Activated naive CD4-positive, alpha-beta T cell treated with anti-CD3 and anti-CD28 coated beads for 36 hours (primary cell): ENCODE measurements at regions not wholly inside any gene's neighbourhood (a gene's known extent, or its start where the extent isn't known, plus 50 kb on each side); places are given as distances from the start of the nearest gene placed in this dataset. TPM values are rescaled to one million over a fixed set of nuclear protein-coding genes. Genes with fewer than 3 reads are reported as not detected.

Source experiments
- CTCF ChIA-PET: fragments of 350-600 bp; sonication (Branson Sonifier 250); formaldehyde crosslinking; loops from one replicate; lab custom pipeline; 2021; ENCODE audit warnings: antibody characterized with exemption; lab: Charles Lee
- DNase-seq: peaks from one replicate; pipeline ENCODE4 v3.0.0-alpha.2; 2020
- H3K27ac Mint-ChIP-seq: one replicate; pipeline ENCODE4 v1.8.0; 2021; ENCODE audit warnings: mild to moderate bottlenecking, mixed read lengths
- H3K27me3 Mint-ChIP-seq: one replicate; pipeline ENCODE4 v1.8.0; 2021; ENCODE audit warnings: low read depth, mixed read lengths
- H3K36me3 Mint-ChIP-seq: one replicate; pipeline ENCODE4 v1.8.0; 2021; ENCODE audit warnings: low read depth, mixed read lengths
- H3K4me1 Mint-ChIP-seq: one replicate; pipeline ENCODE4 v1.8.0; 2021; ENCODE audit warnings: low read depth, mixed read lengths
- H3K4me3 Mint-ChIP-seq: one replicate; pipeline ENCODE4 v1.8.0; 2021; ENCODE audit warnings: mild to moderate bottlenecking, moderate library complexity, mixed read lengths
- H3K9me3 Mint-ChIP-seq: one replicate; pipeline ENCODE4 v1.8.0; 2021; ENCODE audit warnings: mixed read lengths
- intact Hi-C: fragments of 100-400 bp; cut with micrococcal nuclease; formaldehyde crosslinking; loops from one replicate; pipeline ENCODE4 v1.15.1; 2023
- microRNA-seq: library from miRNA; unstranded; fragments of <30 nt; microRNA quantifications from one replicate; pipeline ENCODE4 v1.2.0, GENCODE V29; 2022; ENCODE audit warnings: borderline microRNAs expressed, borderline replicate concordance

DNA sequence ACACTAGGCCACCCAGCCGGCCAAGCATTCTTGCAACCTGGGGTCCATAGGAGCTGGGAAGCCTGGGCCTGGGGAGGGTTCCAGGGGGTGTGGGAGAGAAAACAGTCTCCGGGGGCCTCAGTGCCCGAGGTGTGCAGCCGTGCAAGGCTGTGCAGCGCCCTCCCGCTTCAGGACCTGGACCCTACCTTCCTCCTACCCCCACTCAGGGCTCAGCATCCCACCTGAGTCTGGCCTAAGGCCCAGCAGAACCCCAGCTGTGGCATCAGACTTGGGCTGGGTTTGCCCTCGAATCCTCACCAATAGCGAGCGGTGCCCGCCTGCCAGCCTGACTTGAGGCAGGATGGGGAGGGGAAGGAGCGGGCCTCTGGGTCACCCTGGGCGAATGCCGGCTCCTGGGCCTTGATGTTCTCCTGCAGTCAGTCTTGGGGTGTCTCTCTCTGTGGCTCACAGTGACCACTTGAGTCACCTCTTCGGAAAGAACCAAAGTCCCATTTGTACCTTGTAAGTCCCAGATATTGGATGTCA, 53.6 kb upstream of the PPARA start:
- Mint-ChIP-seq H3K4me3 (no peak overlapping the region), H3K36me3 (no peaks in the 10 kb centered on the region), H3K9me3 (no peaks in the 10 kb centered on the region), H3K4me1 (no peaks in the 10 kb centered on the region), H3K27ac (no peak overlapping the region), H3K27me3 (no peaks in the 10 kb centered on the region)
- CTCF ChIA-PET = no interaction called here
- intact Hi-C loops = no loop called here
- no peak for DNase-seq

DNA sequence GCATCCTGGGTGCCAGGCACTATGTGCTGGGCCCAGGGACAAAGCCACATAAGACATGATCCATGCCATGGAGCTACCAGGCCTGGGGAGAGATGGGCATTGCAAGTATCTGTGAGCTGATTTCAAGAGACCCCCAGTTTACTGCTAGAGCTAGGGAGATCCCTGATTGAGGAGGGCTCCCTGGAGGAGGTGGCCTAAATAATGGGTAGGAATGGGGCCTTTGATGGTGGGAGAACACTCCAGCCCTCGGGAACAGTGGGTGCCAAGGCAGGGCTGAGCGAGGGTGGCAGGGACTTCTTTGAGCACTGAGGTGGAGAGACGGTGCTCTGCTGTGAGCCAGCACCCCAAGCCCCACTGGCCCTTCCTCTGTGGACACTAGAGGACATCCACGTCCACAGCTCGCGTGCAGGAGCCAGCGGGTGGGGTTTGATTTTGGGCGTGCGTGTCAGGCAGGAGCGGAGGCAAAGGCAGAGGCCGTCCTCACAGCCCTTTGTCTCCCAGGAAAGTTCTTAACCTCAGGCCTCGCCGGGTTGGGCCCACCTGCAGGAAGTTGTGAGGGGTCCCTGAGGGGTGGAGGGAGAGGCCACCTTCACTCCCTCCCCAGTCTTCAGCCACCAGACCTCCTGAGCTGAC, 52.9 kb upstream of the PPARA start:
- CTCF ChIA-PET = no interaction called here
- intact Hi-C loops = no loop called here
- no peak overlapping the region for H3K4me3 Mint-ChIP-seq
- no peaks in the 10 kb centered on the region for H3K27me3 Mint-ChIP-seq
- no peaks in the 10 kb centered on the region for H3K9me3 Mint-ChIP-seq
- no peak for DNase-seq
- no peak overlapping the region for H3K27ac Mint-ChIP-seq
- no peaks in the 10 kb centered on the region for H3K4me1 Mint-ChIP-seq
- no peaks in the 10 kb centered on the region for H3K36me3 Mint-ChIP-seq

DNA sequence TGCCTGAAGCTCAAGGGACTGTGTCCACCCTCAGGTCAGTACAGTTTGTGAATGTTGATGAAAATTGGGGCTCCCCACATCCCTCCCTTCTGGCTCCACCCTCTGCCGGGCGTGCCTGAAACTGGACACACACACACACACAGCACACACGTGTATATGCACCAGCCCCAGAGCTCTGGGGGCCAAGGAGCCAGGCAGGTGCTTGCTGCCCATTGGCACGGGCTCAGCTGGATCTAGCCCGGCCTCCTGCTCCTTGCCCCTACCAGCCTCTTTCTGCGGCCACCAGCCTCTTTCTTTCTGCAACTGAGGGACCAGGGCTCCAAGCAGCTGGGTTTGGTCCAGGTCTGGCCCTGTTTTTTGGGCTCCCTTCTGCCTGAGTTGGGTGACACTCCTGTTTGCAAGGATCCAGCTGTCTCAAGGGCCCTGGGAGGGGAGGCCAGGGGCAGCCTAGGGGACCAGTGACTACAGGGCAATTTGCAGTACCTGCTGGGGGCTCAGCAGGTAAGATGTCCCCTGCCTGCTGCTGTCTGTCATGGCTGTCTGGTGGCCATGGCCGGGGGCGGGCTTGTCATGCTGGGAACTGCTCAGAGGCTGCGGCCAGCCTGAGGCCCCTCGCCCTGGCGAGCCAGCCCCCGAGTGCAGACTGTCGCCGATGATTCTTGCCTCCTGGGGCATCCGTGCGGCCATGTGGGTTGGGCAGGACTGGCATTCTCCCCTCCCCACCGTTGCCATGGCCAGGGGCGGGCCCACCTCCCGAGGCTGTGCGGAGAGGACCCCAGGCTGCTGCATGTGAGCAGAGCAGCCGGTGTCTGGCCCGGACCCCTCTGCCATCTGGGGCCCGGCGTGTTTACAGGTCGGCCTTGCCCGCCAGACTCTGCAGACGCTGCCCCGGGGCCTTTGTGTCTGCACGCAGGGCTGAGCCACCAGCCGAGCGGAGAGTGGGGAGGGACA, 51.5 kb upstream of the PPARA start:
- intact Hi-C loops = no loop called here
- Mint-ChIP-seq H3K9me3 (no peaks in the 10 kb centered on the region), H3K4me3 (no peak overlapping the region), H3K27ac (no peak overlapping the region), H3K4me1 (no peaks in the 10 kb centered on the region), H3K27me3 (no peaks in the 10 kb centered on the region), H3K36me3 (no peaks in the 10 kb centered on the region)
- no peak for DNase-seq
- CTCF ChIA-PET = no interaction called here

DNA sequence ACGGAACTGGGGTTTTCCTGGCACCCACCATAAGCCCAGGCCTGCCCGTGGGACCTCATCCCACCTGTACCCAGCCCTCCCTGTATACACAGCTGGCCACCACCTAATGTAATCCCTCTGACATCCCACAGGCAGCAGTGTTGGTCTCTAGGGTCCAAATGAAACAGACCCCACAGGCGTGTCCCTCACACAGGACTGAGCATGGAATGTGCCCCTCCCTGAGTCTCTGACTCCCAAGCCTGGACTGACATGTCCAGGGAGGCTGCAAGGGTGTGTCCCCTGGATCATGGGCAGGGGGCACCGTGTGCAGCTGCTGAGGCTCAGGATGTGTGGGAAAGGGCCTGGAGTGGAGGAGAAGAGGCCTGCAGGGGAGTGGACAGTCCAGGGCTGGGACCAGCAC, 50.6 kb upstream of the PPARA start:
- intact Hi-C loops = no loop called here
- no peaks in the 10 kb centered on the region for H3K36me3 Mint-ChIP-seq
- no peaks in the 10 kb centered on the region for H3K27me3 Mint-ChIP-seq
- no peaks in the 10 kb centered on the region for H3K9me3 Mint-ChIP-seq
- DNase-seq = no peak
- CTCF ChIA-PET = no interaction called here
- no peaks in the 10 kb centered on the region for H3K4me1 Mint-ChIP-seq
- H3K4me3 Mint-ChIP-seq = no peak overlapping the region
- H3K27ac Mint-ChIP-seq = no peak overlapping the region

DNA sequence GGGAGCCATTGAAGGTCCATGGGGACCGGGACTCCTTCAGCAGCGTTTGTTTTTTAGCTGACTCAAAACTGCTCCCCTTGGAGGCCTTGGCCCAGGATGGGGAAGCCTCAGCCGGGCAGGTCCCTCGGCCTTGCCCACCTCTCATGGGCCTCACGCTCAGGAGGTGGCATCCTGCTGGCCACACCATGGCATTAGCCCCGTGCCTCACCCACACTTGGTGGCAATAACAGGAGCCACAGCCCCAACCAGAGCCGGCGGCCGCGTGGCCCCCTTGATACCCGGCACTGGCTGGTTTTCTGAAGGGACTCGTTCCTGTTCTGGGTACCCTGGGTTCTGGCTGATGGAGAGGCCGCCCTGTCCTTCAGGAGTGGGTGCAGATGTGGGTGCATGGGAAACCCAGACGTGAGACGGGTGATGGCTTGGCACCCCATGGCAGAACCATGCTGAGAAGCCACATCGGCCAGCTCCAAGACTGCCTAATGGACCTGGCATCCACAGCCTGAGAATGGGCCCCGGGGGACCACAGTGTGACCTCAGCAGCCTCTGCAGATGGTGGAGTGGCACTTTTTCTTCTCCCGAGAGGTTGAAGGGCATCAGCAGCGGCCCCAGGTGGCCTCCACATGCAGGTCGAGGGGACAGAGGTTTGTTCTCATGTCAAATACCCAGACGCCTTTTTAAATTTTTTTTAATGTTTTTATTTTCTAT, 49.8 kb upstream of the PPARA start:
- Mint-ChIP-seq H3K4me1 (no peaks in the 10 kb centered on the region), H3K4me3 (no peak overlapping the region), H3K36me3 (no peaks in the 10 kb centered on the region), H3K9me3 (no peaks in the 10 kb centered on the region), H3K27me3 (no peaks in the 10 kb centered on the region), H3K27ac (no peak overlapping the region)
- CTCF ChIA-PET = no interaction called here
- DNase-seq = no peak
- intact Hi-C loops = no loop called here

Small RNA genes lying in the stretch of these regions (microRNA-seq; reads per million reads assigned to microRNA genes)
- gene MIR3619 = not detected
